RWPE2 (cell line): ENCODE measurements at regions not wholly inside any gene's neighbourhood (a gene's known extent, or its start where the extent isn't known, plus 50 kb on each side); places are given as distances from the start of the nearest gene placed in this dataset.

Experiments used
- ATAC-seq: fragments of 200-7000 bp; cut with Tn5 transposase; 3 replicates; pipeline ENCODE4 v1.9.1; 2021; ENCODE audit warnings: low read depth
- DNase-seq: peaks from one replicate; pipeline ENCODE4 v3.0.0-alpha.2; 2020; ENCODE audit warnings: low spot score
- H3K27ac ChIP-seq: fragments of 450-650 bp; 2 replicates; pipeline ENCODE4 v1.5.1; 2017; ENCODE audit warnings: mild to moderate bottlenecking; ENCODE audit not compliant: poor library complexity, severe bottlenecking
- H3K27me3 ChIP-seq: fragments of 250-450 bp; sonication (Bioruptor Pico); 2 replicates; pipeline ENCODE4 v1.5.1; 2021; ENCODE audit warnings: mild to moderate bottlenecking, moderate library complexity; ENCODE audit not compliant: insufficient read depth, poor library complexity, severe bottlenecking
- H3K36me3 ChIP-seq: fragments of 250-450 bp; sonication (Bioruptor Pico); 2 replicates; pipeline ENCODE4 v1.5.1; 2020; ENCODE audit warnings: low read depth, mild to moderate bottlenecking, moderate library complexity
- H3K4me1 ChIP-seq: fragments of 250-450 bp; sonication (Bioruptor Pico); 2 replicates; pipeline ENCODE4 v1.5.1; 2021; ENCODE audit warnings: mild to moderate bottlenecking, moderate library complexity; ENCODE audit not compliant: insufficient read depth, poor library complexity, severe bottlenecking
- H3K4me3 ChIP-seq: fragments of 250-450 bp; sonication (Bioruptor Pico); 2 replicates; pipeline ENCODE4 v1.5.1; 2021; ENCODE audit warnings: mild to moderate bottlenecking, moderate library complexity; ENCODE audit not compliant: severe bottlenecking
- H3K9me3 ChIP-seq: fragments of 250-450 bp; sonication (Bioruptor Pico); 2 replicates; pipeline ENCODE4 v1.5.1; 2021; ENCODE audit warnings: mild to moderate bottlenecking, moderate library complexity; ENCODE audit not compliant: severe bottlenecking
- CTCF ChIP-seq: fragments of 450-650 bp; IDR thresholded peaks from one replicate; pipeline ENCODE4 v1.5.1; 2017; ENCODE audit warnings: mild to moderate bottlenecking, moderate library complexity; ENCODE audit not compliant: poor library complexity, severe bottlenecking

- ATAC-seq = no peak
- Histone ChIP-seq H3K4me1 (no peaks in the 10 kb centered on the region), H3K4me3 (no peak overlapping the region), H3K36me3 (no peaks in the 10 kb centered on the region), H3K27ac (no peak overlapping the region), H3K9me3 (no peaks in the 10 kb centered on the region), H3K27me3 (no peaks in the 10 kb centered on the region)
- no peak for DNase-seq
- TF ChIP-seq CTCF = no peak
Observed at GRCh38 chr3:117104381-117104780, 394.8 kb downstream of the TUSC7 start.

GRCh38 chr3:117104792-117105191 lies 395.2 kb downstream of the TUSC7 start:
- Histone ChIP-seq H3K4me3 (no peak overlapping the region), H3K9me3 (no peaks in the 10 kb centered on the region), H3K4me1 (no peaks in the 10 kb centered on the region), H3K27ac (no peak overlapping the region), H3K27me3 (no peaks in the 10 kb centered on the region), H3K36me3 (no peaks in the 10 kb centered on the region)
- DNase-seq = no peak
- ATAC-seq = no peak
- no peak for TF ChIP-seq CTCF

GRCh38 chr3:117105686-117106085 lies 396.1 kb downstream of the TUSC7 start:
- no peaks in the 10 kb centered on the region for H3K27me3 ChIP-seq
- no peaks in the 10 kb centered on the region for H3K4me1 ChIP-seq
- H3K27ac ChIP-seq = no peak overlapping the region
- DNase-seq (no peak), ATAC-seq (no peak)
- no peak for TF ChIP-seq CTCF
- H3K36me3 ChIP-seq = no peaks in the 10 kb centered on the region
- no peaks in the 10 kb centered on the region for H3K9me3 ChIP-seq
- no peak overlapping the region for H3K4me3 ChIP-seq

- DNase-seq (no peak), ATAC-seq (no peak)
- Histone ChIP-seq H3K27me3 (no peaks in the 10 kb centered on the region), H3K4me3 (no peak overlapping the region), H3K9me3 (no peaks in the 10 kb centered on the region), H3K27ac (no peak overlapping the region), H3K4me1 (no peaks in the 10 kb centered on the region), H3K36me3 (no peaks in the 10 kb centered on the region)
- no peak for TF ChIP-seq CTCF
Observed at GRCh38 chr3:117106396-117106795, 396.8 kb downstream of the TUSC7 start.

- ATAC-seq (no peak), DNase-seq (no peak)
- no peak overlapping the region for H3K4me3 ChIP-seq
- no peaks in the 10 kb centered on the region for H3K27me3 ChIP-seq
- no peak overlapping the region for H3K27ac ChIP-seq
- no peaks in the 10 kb centered on the region for H3K9me3 ChIP-seq
- H3K4me1 ChIP-seq = no peaks in the 10 kb centered on the region
- no peaks in the 10 kb centered on the region for H3K36me3 ChIP-seq
- no peak for TF ChIP-seq CTCF
Observed at GRCh38 chr3:117107946-117108345, 398.4 kb downstream of the TUSC7 start.
